ENCODE measurements at regions not wholly inside any gene's neighbourhood (a gene's known extent, or its start where the extent isn't known, plus 50 kb on each side); places are given as distances from the start of the nearest gene placed in this dataset.

DNA sequence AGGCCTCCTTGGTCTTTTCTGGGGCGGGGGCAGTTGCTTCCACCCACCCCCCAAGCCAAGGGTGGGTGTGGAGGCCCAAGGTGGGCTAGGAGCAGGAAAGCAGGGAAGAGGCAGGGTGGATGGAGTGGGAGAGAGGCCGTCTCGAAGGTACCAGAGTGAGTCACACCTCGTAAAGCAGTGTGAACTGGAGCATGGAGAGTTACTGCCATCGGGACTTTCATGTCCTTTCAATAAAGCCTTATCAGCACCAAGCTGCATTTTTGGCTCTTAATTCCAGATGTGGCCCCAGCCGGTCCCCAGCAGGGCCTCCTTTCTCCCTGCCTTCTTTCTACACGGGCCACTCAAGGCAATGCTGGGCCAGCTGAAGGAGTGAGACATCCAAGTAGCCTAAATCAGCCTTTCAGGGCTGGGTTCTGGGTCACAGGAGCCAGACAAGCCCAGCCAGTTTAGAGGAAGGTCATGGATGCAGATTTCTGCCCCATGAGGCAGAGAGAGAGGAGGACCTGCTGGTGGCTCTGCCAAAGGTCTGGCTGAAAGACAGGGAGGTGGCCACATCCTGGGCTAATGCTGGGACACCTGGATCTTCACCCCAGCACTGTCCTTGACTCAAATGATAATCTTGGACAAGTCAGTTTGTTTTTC, 59.0 kb upstream of the CD82 start:
- no peaks in the 10 kb centered on the region for H3K9me3 ChIP-seq (ENCODE audit: insufficient read depth, low read depth, low read length)
- no peaks in the 10 kb centered on the region for H3K36me3 ChIP-seq (ENCODE audit: insufficient read depth, low read depth, low read length)
- H3K4me1 ChIP-seq (ENCODE audit: insufficient read depth, low read length) = no peaks in the 10 kb centered on the region
- no peak overlapping the region for H3K9ac ChIP-seq (ENCODE audit: low read depth, low read length)
- no peak overlapping the region for H3K27ac ChIP-seq (ENCODE audit: low read length)
- no peak overlapping the region for H3K4me3 ChIP-seq (ENCODE audit: low read length)
- H3K27me3 ChIP-seq (ENCODE audit: insufficient read depth, low read length) = no peaks in the 10 kb centered on the region

DNA sequence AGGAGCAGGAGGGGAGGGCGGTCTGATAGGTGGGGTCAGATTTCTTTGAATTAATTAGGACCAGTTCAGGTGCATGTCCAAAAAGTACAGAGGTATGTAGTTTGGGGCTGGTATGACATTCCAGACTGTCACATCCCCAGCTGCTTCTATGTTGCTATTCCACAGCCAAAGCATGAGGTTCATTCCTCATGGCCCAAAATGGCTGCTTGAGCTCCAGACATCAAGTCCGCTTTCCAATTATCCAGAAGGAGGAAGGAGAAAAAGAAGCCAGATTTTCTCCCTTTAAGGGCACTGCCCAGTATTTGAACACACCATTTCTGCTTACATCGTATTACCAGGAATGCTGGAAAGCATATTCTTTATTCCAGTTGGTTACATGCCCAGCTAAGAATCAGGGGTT, 58.0 kb upstream of the CD82 start:
- Histone ChIP-seq H3K9ac (ENCODE audit: low read depth, low read length) (no peak overlapping the region), H3K27ac (ENCODE audit: low read length) (no peak overlapping the region), H3K4me3 (ENCODE audit: low read length) (no peak overlapping the region), H3K4me1 (ENCODE audit: insufficient read depth, low read length) (no peaks in the 10 kb centered on the region), H3K9me3 (ENCODE audit: insufficient read depth, low read depth, low read length) (no peaks in the 10 kb centered on the region), H3K27me3 (ENCODE audit: insufficient read depth, low read length) (no peaks in the 10 kb centered on the region; the same call in 1 of the 2 replicates), H3K36me3 (ENCODE audit: insufficient read depth, low read depth, low read length) (no peaks in the 10 kb centered on the region)

DNA sequence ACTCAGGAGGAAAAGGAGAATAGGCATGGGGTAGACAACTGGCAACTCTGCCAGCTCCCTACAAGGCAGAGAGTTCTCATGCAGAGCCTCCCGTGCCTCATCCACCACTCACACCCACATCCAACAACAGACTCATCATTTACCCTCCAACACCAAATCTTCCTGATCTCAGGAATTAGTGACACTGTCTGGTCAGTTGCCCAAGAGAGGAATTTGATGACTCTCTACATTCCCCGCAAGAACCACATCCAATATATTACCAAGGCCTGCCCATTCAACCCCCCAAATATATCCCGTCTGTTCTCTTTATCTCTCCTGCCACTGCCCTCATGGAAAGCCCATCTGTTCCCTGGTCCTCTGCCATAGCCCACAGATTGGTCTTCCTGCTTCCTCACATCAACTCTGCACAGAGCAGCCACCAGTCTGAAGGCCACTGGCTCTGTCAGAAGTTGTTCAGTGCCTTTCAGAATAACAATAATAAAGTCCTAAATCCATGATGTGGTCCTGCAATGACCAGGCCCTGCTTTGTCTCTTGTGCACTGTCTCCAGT, 57.5 kb upstream of the CD82 start:
- H3K4me1 ChIP-seq (ENCODE audit: insufficient read depth, low read length) = no peaks in the 10 kb centered on the region
- no peaks in the 10 kb centered on the region for H3K9me3 ChIP-seq (ENCODE audit: insufficient read depth, low read depth, low read length)
- no peak overlapping the region for H3K27ac ChIP-seq (ENCODE audit: low read length)
- no peak overlapping the region for H3K9ac ChIP-seq (ENCODE audit: low read depth, low read length)
- no peaks in the 10 kb centered on the region; the same call in 1 of the 2 replicates for H3K27me3 ChIP-seq (ENCODE audit: insufficient read depth, low read length)
- no peak overlapping the region for H3K4me3 ChIP-seq (ENCODE audit: low read length)
- H3K36me3 ChIP-seq (ENCODE audit: insufficient read depth, low read depth, low read length) = no peaks in the 10 kb centered on the region

DNA sequence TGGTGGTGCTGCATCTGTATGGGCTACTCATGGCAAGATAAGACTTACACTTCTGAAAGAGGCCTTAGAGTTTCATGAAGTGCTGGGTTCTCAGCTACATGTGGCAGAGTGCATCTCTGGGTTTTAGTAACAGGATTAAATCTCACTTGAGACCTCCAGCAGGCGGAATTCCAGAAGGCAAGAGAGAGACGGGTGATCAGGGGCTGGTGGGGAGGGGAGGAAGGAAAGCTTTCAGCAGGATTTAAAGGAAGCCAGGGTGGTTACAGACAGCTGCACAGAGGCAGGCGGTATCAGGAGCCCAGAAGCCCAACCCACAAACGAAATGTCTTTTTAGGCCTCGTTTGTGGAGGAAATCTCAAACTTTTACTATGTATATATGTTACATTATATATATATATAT, 56.2 kb upstream of the CD82 start:
- H3K9me3 ChIP-seq (ENCODE audit: insufficient read depth, low read depth, low read length) = no peaks in the 10 kb centered on the region
- no peaks in the 10 kb centered on the region for H3K36me3 ChIP-seq (ENCODE audit: insufficient read depth, low read depth, low read length)
- no peak overlapping the region for H3K27ac ChIP-seq (ENCODE audit: low read length)
- H3K9ac ChIP-seq (ENCODE audit: low read depth, low read length) = no peak overlapping the region
- no peaks in the 10 kb centered on the region; the same call in 1 of the 2 replicates for H3K27me3 ChIP-seq (ENCODE audit: insufficient read depth, low read length)
- H3K4me1 ChIP-seq (ENCODE audit: insufficient read depth, low read length) = no peaks in the 10 kb centered on the region
- no peak overlapping the region for H3K4me3 ChIP-seq (ENCODE audit: low read length)

- Histone ChIP-seq H3K4me1 (ENCODE audit: insufficient read depth, low read length) (no peaks in the 10 kb centered on the region), H3K27ac (ENCODE audit: low read length) (no peak overlapping the region), H3K36me3 (ENCODE audit: insufficient read depth, low read depth, low read length) (no peaks in the 10 kb centered on the region), H3K9me3 (ENCODE audit: insufficient read depth, low read depth, low read length) (no peaks in the 10 kb centered on the region), H3K9ac (ENCODE audit: low read depth, low read length) (no peak overlapping the region), H3K27me3 (ENCODE audit: insufficient read depth, low read length) (no peaks in the 10 kb centered on the region; the same call in 1 of the 2 replicates), H3K4me3 (ENCODE audit: low read length) (no peak overlapping the region)
Measured at GRCh38 chr11:44510372-44510771, 55.1 kb upstream of the CD82 start.

- H3K36me3 ChIP-seq (ENCODE audit: insufficient read depth, low read depth, low read length) = no peaks in the 10 kb centered on the region
- H3K4me3 ChIP-seq (ENCODE audit: low read length) = no peak overlapping the region
- H3K9ac ChIP-seq (ENCODE audit: low read depth, low read length) = no peak overlapping the region
- H3K4me1 ChIP-seq (ENCODE audit: insufficient read depth, low read length) = no peaks in the 10 kb centered on the region
- no peaks in the 10 kb centered on the region for H3K9me3 ChIP-seq (ENCODE audit: insufficient read depth, low read depth, low read length)
- H3K27ac ChIP-seq (ENCODE audit: low read length) = no peak overlapping the region
- H3K27me3 ChIP-seq (ENCODE audit: insufficient read depth, low read length) = no peaks in the 10 kb centered on the region; the same call in 1 of the 2 replicates
Measured at GRCh38 chr11:44512818-44513217, 52.6 kb upstream of the CD82 start.

- H3K9ac ChIP-seq (ENCODE audit: low read depth, low read length) = no peak overlapping the region
- H3K36me3 ChIP-seq (ENCODE audit: insufficient read depth, low read depth, low read length) = no peaks in the 10 kb centered on the region
- H3K27ac ChIP-seq (ENCODE audit: low read length) = no peak overlapping the region
- no peaks in the 10 kb centered on the region; the same call in 1 of the 2 replicates for H3K27me3 ChIP-seq (ENCODE audit: insufficient read depth, low read length)
- no peak overlapping the region for H3K4me3 ChIP-seq (ENCODE audit: low read length)
- no peaks in the 10 kb centered on the region for H3K9me3 ChIP-seq (ENCODE audit: insufficient read depth, low read depth, low read length)
- no peaks in the 10 kb centered on the region for H3K4me1 ChIP-seq (ENCODE audit: insufficient read depth, low read length)
Measured at GRCh38 chr11:44515048-44515447, 50.4 kb upstream of the CD82 start.
